NOMO-1 treated with dmso at 0.1 percent for 144 hours (cell line): ENCODE measurements at regions not wholly inside any gene's neighbourhood (a gene's known extent, or its start where the extent isn't known, plus 50 kb on each side); places are given as distances from the start of the nearest gene placed in this dataset.
"Not testable (repeated sequence)": the region's sequence is repeated elsewhere in the genome, so short reads cannot be mapped to it uniquely, and the experiment has no call there.

Source experiments
- DNase-seq: peaks from one replicate; lab custom pipeline; 2025; ENCODE audit not compliant: unreplicated experiment; lab: John Stamatoyannopoulos, UW

DNA sequence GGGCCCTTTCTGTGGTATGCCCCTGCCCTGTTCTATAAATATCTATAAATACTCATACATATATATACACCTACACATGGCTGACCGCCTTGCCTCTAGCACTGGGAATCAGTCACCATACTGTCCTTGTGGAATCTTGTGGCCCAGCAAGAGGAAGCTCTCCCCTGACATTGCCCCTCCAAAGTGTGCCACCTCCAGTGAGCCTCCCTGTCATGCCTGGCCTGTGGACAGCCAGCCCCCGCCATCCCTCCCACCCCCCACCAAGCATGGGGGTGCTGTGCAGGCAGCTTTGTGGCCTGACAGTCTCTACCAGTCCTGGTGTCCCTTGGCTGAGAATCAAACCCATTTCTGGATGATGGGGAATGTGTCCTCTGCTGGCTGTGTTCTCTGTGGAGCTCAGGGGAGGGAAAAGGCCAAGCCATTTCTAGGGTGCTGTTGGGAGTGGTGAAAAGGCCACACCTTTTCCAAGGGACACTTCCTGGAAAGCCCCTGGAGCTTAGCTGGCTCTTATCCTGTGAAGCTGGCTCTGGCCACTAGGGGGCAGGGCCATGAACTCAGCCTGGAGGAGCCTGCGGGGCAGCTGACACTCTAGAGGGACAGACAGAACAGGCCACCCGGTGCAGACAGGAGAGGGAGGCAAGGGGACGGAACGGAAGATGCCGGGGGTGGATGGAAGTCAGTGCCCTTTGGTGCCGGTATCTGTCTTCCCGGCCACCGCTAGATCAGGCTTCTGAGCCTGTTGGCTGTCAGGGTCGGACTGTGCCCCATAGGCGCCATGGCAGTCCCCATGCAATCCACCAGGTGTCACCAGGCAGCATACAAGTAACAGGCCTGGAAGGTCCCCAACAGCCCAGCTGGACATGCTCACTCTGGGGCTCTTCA lies 167.2 kb downstream of the TBC1D2B start:
- DNase-seq = peak; percentile 56

DNA sequence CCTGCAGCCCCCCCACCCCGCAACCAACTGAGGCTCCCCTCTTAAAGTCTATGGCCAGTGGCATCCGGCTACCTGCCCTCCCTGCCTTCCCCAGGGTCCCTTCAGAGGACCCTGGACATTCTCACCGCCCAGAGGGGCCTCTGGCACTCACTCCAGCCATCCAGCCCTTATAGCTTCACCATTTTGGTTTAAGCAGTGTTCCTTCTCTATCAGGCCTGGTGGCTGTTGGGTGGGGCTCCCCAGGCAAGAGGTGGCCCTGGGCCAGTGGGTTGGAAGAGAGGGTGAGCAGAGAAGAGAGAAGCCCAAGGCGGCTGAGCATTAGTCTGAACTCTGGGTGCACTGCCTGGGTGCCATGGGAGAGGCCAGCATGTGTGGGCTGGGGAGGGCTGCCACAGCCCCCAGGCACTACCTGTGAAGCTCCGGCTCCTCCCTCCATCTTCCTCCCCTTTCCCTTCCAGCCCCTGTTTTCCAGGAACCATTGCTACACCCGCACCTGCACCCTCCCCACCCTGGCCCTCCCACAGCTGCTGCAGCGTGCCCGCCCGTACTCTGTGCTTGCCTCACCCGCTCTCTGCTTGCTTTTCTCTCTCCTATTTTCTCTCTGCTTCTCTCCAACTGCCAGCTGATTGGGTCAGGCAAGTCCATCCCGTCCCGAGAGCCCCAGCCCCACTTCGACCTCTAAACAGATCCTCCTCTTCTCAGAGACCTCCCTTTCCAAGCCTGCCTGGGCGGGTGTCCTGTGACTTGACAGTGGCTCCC lies 168.2 kb downstream of the TBC1D2B start:
- DNase-seq = no peak

DNA sequence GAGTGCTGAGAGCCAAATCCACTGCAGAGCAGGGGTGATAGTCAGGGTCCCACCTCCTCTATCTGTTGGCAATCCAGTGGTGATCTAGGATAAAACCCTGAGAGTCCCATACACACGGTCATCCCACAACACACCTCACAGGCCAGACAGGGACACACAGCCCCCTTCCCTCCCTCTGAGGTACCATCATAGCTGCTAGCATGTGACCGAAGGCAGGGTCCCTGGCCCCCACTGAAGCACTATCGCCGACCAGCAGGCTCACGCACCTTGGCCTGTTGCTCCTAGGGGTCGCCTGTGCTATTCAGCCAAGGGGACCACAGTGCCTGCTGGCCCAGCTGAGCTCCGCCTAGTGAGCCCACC lies 168.8 kb downstream of the TBC1D2B start:
- DNase-seq = not testable (repeated sequence)

DNA sequence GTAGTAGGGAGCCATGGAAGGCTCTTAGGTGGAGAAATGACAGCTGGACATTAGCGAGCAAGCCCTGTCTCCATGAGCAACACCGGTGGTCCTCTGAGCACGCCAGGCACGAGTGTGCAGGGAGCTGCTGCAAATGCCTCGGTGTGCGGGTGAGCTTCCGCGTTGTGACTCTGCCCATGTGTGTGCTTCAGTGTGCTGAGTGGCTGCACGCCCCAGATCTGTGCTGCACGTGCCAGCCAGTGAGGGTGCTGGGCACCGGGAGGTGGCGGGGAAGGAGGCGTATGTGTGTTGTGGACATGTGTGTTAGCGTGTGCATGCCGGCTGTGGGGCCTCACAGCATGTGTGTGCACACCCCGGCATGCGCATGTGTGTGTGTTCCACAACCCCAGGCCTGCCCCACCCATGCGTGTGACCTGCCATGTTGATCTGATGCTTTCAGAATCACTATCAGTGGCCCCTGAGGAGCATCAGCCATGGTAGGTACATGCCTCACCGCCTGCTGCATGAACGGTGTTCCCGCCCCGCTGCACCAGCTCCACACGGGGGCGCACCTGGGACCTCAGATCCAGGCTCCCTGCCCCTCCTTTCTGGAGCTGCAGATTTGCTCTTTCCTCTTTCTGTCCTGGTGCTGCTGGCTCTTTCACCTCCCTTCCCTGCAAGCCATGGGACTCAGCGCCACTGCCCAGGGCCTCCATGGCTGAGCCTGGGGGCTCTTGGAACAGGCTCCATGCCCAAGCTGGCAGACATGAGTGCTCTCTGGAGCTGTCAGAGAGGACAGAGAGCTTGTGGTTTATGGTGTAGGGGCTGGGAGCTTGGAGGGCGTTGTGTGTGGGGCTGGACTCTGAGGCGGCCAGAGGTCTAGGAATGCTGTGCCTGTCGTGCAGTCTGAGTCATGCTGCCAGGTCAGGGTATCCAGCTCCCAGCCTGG lies 169.4 kb downstream of the TBC1D2B start:
- DNase-seq = peak; percentile 79

DNA sequence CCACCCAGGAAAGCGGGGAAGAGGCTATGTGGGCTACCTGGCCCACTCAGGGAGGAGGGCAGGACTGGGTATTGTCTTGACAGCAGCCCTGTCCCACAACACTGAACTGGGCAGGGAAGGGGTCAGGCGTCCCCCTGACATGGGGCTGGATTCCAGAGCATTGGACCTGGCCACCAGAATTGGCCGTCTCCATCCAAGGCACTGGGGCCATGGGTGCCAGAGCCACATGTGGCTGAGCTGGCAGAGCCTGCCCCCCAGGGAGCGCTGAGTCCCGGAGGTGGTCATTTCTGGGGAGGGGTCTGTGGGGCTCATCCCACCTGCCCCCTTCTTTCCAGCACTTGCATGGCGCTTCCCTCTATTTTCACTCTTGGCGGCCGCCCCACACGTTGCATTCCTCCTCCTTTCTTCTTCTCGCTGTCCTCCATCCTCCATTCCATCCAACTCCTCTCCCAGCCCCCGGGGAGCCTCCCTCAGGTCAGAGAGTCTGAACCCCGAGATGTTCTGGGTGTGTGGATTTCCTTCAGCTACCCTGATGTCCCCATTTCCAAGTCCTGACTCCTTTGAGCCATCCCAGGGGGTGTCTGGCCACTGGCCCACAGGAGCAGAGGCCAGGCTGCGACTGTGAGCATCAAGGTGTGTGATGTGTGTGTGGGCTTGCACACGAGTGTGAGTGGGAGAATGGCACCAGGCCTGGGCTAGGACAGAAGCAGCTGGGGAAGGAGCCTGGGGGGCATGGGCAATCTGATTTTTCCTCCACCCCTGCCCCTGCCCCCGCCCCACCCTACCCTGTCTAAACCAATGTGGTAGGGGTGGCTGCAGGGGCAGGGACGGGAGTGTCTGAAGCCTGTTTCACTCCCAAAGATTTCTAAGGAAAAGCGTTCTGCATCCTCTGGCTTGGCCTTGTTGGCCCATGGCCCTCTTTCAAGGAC lies 171.2 kb downstream of the TBC1D2B start:
- not testable (repeated sequence) for DNase-seq

DNA sequence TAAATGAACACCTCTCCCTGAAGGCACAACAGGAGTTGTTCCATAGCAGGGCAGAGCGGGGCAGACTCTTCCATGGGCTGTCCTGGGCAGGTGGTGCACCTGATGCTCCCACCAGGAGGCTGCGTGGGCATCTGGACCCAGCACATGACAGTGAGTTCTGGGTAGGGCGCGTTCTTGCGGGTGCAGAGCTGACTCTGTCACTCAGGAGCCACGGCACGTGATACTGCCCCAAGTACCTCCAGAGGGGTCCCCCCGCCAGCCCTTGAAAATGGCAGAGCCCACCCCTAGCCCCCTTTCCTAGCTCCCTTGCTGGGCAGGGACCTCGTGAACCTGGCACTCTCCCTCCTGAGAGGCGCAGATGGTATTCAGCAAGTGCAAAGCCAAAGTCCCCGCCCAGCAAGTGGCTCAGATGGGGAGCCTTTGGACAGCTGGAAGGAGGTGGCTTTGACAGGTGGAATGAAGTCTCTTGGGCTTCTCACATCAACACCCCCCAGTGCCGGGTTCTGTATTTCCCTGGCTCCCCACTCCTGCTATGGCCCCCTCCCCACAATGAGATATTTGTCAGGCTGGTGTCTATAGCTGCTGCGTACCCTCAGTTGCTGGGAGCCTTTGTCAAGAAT lies 172.1 kb downstream of the TBC1D2B start:
- no peak for DNase-seq

DNA sequence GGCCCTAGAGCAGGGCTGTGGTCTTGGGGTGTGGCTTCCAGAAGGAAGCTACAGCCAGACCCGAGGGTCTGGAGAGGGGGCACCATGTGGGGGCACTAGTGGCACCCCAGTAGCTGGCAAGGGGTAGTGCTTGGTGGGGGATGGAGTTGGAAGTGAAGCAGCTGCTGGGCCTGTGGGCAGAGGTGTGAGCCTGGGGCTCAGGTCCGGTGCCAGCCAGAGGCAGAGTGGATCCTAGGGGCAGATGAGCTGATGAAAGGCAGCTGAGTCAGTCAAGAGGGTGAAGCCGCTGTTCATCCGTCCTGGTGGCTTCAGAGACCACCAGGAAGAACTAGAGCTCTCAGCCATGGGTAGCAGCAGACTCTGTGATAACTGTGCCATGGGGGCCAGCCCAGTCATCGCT lies 172.6 kb downstream of the TBC1D2B start:
- DNase-seq = no peak

DNA sequence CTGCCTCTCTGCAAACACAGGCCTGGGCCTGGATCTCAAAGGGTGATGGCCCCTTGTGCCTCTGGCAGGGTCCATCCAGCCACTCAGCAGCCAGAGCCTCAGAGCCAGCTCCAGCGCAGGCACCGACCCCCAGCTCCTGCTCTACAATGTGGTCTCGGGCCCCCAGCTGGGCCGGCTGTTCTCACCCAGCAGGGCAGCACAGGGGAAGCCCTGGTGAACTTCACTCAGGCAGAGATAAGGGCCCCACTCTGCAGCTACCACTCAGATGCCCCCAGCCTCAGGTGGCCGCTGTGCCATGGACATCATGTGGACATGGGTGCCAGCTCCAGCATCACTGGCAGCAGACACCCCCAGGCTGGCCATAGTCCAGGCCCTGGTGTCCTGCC lies 173.1 kb downstream of the TBC1D2B start:
- no peak for DNase-seq

DNA sequence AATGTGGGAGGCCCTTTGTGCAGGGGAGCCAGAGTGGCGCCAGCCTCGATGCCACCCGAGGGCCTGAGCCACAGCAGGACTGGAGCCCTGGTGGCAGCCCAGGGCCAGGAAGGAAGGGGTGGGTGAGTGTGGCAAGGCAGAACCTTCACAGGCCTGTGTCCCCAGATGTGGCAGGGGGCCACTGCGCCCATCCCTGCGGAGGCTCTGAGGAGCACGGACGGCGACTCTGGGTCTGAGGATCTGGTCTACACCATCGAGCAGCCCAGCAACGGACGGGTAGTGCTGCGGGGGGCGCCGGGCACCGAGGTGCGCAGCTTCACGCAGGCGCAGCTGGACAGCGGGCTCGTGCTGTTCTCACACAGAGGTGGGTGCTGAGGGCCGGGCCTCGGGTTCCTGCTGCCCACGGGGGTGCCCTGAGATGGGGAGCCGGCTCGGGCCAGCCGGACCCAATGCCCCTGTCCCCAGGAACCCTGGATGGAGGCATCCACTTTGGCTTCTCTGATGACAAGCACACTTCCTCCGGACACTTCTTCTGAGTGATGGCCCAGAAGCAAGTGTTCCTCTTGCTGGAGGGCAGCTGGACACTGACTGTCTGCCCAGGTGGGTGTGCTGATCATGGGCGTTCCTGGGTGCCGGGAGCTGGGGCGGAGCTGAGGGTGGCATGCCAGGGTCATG lies 173.6 kb downstream of the TBC1D2B start:
- DNase-seq = not testable (repeated sequence)

DNA sequence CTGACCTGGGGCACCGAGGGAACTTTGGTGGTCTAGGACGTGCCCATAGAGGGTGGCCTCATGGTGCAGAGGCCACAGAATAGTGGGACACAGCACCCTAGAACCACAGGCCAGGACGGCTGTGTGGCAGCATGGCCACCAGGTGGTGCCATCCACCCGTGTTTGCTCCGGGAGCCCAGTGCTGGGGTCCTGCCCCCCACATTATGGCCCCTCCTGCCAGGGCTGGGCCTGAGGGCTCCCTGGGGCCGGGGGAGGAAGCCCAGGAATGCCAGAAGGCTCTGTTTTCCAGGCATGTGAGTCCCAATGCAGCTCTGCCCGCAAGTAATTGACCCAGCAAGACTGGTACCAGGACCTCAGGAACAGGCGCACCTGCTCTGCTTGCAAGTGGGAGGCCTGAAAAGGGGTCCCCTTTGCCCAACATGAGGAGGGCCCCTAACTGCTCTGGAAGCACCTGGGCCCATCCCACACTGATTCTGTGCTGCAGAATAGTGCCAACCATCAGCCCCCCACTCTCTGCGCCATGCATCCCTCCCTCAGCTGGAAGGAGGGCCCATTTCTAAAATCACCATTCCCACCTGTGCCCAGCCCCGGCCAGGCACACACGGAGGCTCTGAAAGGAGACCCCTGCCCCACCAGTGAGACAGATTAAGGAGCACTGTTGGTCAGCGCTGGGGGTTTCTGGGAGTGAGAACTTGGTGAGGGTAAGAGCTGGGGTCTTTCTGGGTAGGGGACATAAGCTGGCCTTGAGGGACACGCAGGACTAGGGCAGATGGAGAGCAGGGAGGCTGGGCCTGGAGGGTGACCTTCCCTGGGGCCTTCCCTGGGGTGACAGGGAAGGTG lies 174.4 kb downstream of the TBC1D2B start:
- not testable (repeated sequence) for DNase-seq

DNA sequence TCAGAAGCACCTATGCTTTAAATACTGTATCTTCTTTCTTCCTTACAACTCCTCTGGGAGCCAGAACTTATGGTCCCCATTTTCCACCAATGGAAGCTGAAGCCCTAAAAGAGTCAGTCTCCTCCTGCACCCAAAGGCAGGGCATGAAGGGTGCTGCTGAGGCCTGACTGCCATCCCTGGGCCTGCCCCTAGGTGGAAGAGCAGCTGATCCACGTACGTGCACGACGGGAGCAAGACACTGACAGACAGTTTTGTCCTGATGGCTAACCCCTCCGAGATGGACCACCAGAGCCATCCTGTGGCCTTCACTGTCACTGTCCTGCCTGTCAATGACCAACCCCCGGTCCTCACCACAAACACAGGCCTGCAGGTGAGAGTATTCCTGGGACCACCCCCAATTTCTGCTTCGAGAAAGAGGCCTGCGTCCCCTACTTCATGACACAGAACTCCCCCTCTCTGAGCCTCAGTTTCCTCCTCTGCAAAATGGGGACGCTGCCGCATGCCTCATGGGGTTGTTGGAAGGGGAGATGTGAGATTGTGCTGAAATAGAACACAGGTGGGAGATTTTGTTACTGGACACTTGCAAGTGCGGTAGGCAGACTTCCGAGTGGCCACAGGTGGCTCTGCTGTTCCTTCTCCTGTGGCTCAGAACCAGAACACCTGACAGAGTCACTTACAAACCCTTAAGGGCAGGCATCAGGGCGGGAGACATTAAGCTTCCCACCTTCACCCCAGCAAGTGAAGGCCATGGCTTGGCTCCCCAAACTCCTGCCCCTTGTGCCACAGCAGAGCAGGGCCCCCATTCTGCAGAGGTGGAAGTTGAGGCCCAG lies 175.4 kb downstream of the TBC1D2B start:
- no peak for DNase-seq

DNA sequence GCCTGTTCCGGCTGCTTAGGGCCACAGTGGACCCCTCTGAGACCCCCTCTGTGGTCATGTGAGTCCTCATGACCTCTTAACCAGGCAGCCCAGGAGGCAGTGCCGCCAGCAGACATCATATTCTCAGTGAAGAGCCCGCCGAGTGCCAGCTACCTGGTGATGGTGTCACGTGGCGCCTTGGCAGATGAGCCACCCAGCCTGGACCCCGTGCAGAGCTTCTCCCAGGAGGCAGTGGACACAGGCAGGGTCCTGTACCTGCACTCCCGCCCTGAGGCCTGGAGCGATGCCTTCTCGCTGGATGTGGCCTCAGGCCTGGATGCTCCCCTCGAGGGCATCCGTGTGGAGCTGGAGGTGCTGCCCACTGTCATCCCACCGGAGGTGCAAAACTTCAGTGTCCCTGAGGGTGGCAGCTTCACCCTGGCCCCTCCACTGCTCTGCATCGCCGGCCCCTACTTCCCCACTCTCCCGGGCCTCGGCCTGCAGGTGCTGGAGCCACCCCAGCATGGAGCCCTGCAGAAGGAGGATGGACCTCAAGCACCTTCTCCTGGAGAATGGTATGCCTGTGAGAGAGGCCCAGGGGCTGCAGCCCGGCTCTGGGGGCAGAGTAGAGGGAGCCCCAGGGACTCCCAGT lies 176.1 kb downstream of the TBC1D2B start:
- DNase-seq = no peak

DNA sequence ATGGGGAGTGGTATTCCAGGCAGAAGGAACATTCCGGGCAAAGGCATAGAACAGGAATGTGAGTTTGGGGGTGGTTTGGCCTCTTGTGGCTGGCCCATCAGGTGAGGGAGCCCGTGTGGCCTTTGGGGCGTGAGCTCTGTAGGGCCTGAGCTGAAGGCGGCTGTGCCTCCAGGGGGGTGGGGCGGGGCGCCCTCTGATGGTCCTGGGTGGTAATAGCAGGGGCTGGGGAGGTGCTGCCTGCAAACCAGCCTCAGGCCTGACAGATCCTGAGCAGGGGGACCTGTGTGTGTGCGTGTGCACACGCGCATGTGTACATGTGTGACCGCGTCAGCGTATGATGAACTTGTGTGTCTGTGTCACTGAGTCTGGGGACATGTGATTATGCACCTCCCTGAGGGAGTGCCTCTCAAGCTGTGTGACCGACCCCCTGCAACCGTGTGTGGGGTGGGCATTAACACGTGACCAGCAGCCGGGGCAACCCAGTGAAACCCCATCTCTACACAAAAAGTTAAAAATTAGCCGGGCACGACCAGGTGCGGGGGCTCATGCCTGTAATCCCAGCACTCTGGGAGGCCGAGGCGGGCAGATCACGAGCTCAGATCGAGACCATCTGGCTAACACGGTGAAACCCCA lies 177.1 kb downstream of the TBC1D2B start:
- not testable (repeated sequence) for DNase-seq

DNA sequence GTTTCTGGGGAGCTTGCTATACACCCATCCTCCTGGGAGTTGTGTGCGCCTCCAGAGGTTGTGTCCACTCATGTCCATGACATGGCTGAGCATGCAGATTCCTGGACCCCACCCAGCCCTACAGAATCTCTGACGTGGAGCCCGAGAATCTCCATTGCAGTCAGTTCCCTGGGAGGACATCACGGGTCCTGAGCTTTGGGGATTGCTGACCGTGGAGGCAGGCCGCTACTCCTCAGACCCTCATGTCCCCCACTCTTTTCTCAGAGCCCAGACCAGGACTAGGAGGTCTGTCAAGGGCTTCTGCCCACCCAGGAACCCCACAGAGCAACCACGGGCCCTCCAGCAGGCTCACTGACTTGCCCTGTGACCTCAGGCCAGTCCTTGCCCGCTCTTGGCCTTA lies 177.7 kb downstream of the TBC1D2B start:
- DNase-seq = not testable (repeated sequence)

DNA sequence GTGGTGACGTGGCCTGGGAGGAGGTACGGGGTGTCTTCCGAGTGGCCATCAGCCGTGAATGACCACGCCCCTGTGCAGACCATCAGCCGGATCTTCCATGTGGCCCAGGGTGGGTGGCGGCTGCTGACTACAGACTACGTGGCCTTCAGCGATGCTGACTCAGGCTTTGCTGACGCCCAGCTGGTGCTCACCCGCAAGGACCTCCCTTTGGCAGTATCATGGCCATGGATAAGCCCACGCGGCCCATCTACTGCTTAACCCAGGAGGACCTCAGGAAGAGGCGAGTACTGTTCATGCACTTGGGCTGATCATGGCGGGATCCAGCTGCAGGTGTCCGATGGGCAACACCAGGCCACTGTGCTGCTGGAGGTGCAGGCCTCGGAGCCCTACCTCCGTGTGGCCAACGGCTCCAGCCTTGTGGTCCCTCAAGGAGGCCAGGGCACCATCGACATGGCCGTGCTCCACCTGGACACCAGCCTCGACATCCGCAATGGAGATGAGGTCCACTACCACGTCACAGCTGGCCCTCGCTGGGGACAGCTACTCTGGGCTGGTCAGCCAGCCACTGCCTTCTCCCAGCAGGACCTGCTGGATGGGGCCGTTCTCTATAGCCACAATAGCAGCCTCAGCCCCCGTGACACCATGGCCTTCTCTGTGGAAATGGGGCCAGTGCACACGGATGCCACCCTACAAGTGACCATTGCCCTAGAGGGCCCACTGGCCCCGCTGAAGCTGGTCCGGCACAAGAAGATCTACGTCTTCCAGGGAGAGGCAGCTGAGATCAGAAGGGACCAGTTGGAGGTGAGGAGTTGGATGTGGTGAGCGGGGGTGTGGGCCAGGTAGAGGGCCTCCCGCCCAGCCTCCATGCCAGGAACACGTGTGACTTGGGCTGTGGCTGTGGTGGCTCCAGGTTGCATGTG lies 178.4 kb downstream of the TBC1D2B start:
- no peak for DNase-seq
